Epidermal melanocyte (primary cell): ENCODE measurements at regions not wholly inside any gene's neighbourhood (a gene's known extent, or its start where the extent isn't known, plus 50 kb on each side); places are given as distances from the start of the nearest gene placed in this dataset.

ENCODE experiments used
- DNase-seq: peaks from one replicate; pipeline ENCODE4 v3.0.0; 2011; ENCODE audit warnings: low spot score; ENCODE audit not compliant: insufficient read length

DNA sequence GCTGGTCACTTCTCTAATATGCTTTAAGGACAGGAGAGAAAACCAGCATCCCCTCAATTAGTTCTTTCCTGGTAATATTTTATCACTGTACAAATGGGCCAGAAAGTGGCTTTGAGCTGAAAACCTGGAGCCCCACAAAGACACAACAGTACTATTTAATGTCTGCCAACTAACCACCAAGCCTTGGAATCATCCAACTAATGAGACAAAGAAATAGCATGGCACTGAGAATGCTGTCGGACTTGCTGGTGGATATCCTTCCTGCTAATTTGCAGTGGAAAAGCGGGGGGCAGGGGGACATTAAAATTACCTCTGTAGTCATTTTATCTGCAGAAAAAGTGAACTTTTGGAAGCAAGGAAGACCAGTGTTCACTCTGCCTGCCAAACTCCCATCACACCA lies 288.5 kb downstream of the KBTBD8 start:
- DNase-seq: no peak

DNA sequence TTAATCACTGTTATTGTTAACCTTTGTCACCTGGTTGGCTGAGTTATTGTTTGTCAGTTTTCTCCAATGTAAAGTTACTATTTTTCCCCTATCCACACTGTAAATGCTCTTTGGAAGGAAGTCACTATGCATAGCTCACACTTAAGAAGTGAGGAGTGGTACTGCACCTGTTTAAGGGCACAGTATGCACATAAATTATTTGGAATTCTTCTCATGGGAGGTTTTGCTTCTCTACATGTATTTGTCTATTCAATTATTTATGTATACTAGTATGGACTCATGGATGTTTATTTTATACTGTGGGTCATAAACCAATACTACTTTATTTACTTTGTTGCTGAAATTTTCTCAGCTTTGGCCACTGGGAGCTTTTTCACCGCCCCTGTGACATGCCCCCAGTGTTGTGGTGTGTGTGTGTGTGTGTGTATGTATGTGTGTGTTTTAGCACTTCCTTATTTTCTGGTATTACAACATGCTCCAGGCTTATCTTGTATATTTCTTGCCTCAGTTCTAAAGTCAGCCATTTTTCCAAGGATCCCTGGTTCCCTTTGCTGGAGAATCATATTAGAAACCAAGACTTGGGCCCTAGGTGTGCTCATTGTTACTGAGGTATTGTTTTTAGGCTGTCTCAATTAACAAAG lies 290.5 kb downstream of the KBTBD8 start:
- no peak for DNase-seq

DNA sequence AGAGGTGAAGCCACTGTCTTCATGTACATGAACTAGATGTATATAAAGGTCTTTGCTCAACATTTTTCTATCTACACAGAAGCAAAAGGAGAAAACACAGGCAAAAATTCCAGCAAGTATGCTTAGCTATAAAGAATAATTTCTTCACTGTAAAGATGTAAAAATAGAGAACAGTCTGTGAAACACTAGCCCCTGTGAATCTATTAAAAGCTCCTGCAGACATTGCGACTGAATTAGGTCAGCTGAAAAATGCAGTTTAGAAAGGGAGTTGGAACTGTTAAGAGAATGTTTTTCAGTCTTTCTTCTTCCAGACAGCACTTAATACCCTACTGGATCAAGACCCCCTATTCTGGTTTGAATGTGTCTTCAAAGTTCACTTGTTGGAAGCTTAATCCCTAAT lies 291.5 kb downstream of the KBTBD8 start:
- DNase-seq: no peak

DNA sequence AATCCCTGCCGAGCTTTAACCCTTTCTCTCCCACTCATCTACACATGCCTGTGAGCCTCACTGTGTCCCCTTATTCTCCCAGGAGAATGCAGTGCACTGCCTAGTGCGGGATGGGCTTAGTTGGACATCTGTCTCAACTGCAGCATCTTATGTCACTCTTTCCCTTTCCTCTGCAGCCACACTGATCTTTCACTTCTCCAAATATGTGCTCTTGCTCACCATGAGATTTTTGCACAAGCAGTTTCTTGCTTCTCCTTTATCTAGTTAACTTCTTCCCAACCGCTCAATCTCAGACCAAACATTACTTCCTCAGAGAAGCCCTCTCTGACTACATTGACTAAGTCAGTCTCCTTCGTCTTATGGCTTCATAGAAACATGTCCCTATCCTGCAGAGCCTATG lies 292.3 kb downstream of the KBTBD8 start:
- DNase-seq: no peak

DNA sequence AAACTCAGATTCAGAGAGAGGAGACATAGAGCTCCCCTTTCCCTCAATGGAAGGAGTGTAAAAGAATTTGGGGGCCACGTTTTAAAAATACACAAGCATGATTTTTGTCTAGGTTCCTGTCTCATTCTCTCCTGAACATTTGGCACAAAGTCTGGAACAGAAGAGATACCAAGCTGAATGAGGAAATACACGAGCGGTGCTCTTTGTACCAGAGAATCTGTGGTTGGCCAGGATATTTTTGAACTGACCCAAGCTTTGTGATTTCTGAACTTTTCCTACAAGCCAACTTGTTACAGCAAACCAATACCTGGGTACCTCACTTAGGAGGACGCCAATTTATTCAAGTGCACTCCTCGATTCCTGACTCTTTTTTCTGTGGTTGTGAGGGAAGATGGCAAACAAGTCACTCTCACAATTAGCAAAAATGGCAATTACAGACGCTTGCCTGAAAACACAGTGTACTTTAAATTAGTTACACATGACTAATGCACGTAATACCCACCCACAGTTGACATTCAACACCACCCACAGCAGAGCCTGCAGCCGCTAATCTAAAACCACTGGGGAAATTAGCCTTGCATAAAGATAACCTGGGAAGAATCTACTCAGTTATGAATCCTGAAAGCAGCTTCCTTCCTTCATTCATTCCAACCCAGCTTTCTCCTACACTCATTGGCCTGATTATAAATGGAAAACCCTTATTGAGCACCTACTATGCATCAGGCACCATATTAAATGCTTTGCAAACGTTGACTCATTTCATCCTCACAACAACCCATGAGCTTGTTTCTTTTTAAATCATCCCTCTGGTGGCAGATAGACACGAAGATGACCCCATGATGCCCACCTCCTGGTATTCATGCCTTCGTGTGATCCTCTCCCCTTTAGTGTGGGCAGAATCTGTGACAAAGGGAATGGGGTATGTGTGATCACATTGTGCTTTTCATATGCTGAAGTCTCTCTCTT lies 293.5 kb downstream of the KBTBD8 start:
- DNase-seq: no peak

DNA sequence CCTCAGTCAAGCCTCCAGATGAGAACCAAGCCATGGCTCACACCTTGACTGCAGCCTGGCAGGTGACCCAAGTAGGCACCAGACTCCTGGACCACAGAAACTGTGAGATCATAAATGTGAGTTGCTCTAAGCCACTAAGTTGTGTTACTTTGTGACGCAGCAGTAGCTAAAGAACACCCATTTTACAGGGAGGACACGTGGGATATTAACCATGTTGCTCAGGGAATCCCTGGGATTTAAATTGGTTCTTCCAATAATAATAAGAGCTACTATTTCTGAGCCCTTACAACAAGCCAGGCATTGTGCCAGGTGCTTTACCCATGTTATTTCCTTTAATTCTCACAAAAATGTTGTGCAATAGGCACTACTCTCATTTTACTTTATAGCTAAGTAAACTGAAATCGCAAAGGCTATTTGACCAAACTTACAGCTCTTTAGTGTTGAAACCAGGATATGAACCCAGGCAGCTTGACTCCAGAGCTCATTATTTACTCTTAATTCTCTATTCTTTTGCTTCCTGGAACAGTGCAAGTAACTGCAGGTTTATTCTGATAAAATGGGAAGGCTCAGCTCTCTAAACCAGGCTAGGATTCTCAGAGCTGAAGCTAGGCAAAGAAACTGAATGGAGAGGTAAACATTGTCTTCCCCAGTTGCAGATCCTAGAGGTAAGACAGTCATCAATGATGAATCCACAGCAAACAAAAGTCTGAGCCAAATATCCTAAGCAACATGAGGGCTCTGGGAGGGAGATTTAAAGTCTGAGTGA lies 294.4 kb downstream of the KBTBD8 start:
- DNase-seq: no peak

DNA sequence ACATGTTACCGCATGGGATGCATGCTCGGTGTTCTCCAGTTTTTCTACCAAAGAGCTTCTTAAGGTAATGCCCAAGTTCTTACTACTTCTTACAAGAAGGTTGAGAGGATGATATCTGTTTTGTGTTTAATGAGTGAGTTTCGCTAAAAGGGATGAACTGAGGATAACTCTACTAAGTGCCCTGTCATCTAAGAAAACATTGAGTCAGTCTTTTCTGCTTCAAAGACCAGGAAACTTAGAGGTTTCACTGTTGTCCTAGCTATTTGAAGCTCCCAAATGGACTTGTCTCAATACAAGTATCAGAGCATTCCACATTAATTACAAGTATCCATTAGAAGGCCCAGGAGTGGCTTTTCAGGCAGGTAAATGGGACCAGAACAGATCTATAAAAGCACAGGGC lies 296.2 kb downstream of the KBTBD8 start:
- no peak for DNase-seq

DNA sequence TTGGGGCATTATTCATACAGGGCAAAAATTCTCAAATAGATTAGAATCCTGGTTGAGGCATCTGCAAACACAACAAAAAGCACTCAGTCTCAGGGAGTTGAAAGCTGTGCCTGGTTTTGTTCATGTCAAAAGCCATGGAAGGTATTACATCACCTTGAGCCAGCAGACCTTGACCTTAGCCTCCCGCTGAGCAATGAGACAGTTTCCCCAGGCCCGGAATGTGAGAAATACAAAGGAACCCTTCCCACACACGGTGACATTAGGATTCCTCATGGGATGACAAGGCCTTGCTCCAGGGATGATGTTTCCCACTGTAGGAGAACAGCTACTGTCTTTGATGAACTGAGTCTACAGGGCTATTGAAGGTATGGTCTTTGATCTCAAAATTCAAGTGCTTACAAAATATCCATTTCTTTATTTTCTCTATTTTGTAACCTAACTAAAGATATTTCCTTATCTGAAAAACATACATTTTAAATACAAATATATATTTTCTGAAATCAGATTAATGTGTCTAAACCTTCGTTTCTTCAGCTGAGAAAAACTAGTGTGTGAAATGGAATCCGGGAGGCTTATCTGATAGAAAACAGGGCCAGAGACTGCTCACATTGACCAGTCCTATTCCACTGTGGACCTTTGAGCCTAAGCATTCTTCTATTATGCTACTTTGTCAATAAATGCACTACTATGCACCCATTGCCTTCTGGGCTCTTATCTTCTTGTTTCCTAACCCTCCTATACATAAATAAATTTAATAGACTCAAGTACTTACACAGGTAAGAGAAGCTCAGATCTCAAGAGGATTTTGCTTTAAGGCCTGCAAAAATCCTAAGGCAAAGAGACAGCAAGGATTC lies 298.2 kb downstream of the KBTBD8 start:
- DNase-seq: no peak

DNA sequence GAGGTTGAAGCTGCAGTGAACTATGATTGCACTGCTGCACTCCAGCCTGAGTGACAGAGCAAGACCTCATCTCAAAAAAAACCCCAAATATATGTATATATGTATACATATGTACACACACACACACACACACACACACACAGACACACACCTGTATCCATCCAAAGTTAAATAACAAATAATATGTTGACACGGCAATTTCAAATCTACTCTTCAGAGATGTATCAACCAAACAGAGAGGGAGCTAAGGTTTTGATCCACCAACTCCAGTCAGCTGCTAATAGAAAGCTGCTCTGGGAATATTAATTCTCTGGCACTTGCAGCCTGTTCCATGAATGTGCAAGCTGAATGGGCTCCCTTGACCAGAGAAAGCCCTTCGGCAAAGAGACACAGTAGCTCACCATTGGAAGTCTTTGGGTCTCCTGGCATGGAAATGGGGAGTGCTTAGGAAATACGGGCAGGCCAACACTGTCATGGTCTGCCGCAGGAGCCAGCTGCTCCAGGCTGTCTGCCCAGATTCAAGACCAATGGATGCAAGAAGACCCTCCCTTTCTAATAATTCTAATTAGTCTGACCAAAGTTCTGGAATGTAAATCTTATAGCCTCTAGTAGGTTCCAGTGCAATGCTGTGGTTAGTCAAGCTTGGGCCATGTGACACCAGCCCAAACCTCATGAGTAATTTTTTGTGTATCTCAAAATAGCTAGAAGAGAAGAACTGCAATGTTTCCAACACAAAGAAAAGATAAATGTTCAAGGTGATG lies 299.8 kb downstream of the KBTBD8 start:
- DNase-seq: no peak

DNA sequence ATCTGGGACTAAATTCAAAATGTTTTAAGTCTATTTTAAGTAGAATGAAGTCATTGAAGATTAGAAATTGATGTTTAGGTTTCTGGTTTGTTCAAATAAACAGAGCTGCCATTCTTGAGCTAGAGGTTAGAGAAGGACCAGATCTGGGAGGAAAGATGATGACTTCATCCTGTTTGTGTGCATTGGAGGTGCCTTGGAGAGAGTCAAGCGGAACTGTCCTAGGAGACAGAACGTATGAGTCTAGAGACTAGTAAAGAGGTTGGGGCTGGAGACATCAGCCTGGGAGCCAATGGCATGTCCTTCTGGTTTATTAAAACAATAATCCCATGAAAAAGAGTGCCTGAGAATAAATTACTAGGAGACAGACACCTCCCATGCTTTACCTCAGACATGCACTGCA lies 303.4 kb downstream of the KBTBD8 start:
- no peak for DNase-seq

DNA sequence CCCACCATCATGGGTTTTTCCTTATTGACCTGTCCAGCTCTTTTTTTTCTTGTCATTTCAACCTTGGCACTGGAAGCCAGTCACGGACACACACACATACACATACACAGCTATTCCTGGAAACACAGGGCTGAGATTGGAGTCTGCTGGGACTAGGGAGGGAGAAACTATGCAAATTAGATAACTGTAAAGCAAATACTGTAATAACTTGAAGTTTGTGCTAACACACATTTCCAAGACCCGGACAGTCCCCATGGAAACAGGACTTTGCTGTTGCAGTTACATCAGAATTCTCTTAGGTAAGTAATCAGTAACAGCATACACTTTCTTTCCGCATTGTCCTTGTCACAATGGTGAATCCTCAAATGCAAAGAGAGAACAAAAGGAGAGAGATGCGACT lies 304.4 kb downstream of the KBTBD8 start:
- DNase-seq: no peak

DNA sequence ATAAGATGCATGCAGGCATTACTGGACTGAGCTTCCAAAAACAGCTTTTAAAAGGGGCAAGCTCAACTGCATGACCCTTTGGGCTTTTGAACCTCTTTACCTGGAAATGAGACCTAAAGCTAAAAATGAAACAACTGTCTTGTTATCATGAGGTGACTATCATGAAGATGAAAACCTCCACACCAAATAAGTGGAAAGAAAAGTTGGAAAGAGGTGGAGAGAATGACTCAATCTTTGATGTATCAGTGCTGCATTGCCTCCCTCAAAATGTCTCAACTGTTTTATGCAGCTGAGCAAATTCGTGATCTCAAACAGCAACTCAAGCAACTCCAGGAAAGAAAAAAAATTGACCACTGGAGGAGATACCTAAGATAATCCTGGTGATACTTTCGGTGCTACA lies 307.1 kb downstream of the KBTBD8 start:
- no peak for DNase-seq

DNA sequence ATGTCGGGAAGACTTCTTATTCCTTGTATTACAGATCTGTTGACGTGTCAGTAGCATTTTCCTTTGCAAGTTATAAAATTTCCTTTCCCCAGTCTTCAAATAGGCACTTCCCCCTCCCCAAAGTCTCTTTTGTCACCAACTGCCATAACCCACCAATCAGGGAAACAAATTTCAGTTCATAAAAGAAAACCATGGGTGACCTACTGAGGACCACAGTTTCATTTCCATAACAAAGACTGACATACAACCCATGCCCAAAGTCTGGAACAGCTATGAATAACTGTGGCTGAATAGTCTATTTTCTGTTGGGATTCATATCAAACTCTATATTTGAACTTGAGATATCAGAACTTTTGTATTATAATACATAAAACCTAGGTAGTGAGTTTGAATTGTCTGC lies 307.8 kb downstream of the KBTBD8 start:
- DNase-seq: no peak

DNA sequence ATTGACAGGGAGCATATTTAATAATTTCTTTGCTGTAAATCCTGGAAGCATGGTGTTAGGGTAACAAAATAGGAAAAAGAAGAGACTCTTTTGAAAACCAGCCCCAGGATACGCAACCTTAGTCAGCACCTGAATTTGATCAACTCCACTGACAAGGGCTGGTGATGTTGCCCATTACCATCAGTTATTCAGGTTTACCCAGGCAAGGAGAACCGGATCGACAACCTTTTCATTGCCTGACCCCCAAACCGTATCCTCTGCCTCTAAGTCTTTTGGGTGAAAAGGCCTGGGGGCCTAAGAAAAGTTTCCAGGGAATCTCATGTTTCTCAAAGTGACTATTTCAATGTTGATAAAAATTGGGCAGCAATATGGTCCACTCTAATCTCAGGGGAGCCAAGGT lies 313.3 kb downstream of the KBTBD8 start:
- no peak for DNase-seq

DNA sequence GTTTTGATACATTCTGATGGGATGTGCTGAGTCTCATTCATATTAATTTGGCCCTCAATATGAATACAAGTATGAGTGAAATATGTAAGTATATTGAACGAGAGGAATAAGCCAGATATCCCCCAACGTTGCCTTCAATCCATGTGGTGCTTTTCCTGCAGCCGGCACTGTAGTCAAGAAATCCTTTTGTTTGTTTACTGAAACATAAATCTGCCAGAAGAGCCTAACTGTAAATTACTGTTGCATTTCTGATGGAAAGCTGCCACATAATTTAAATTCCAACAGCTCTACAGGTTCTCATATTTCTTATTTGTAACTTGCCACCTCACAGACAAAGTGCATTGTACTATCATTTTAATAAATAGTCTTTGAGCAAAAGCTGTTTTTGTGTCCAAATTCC lies 314.0 kb downstream of the KBTBD8 start:
- DNase-seq: no peak

DNA sequence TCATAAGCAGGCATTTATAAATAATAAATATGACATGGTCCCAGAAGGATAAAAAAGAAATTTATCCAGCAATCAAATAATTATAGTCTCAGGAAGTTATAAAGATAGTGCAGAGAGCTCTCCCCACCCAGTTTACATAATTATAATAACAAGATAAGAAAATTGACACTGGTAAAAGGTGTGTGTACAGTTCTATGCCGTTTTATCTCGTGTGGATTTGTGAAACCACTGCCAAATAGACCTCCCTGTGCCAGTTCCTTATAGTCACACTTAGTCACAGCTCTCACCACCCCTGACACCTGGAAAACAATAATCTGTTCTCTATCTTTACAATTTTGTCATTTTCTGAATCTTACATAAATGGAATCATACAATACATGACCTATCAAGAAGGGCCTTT lies 320.1 kb downstream of the KBTBD8 start:
- DNase-seq: no peak

DNA sequence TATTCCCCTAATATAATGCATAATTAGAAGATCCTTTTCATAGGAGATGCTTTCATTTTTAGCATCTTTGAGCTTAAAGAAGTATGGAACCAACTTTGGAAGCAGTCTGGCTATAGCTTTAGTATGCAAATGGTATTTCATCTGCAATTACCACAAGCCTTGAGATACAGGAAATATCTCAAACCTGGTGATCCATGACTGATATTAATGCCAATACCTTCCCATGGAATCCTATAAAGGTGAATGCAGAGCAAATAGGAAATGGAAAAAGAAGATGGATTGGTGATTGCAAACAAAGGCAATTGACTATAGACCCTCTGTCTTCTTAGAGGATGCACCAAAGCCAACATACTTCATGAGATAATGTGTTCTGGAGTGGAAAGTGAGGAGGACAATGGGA lies 326.4 kb downstream of the KBTBD8 start:
- no peak for DNase-seq
